ENCODE measurements at regions not wholly inside any gene's neighbourhood (a gene's known extent, or its start where the extent isn't known, plus 50 kb on each side); places are given as distances from the start of the nearest gene placed in this dataset.

DNA sequence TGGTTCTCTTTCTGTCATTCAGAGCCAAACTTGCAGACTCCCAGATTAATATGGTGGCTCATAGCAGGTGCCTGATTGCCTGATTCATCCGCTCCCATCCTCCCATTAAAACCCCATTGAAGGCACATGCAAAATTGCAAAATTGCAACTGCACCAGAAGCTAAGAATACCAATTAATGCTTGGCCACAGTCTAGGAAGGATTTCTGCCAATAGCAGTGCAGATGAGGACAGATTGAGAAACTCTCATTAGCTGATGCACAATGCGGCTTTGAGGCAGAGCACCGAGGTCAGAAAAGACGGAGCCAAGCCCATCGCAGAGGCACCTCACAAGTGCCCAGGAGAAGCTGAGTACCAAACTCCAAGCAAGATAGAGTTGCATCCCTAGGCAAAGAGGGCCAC lies 172.8 kb downstream of the ARL4C start:
- Mint-ChIP-seq H3K27ac (ENCODE audit: unreplicated experiment) (no peak overlapping the region), H3K9me3 (ENCODE audit: low read depth, unreplicated experiment) (peaks cover 2% of the 10 kb centered on the region), H3K27me3 (ENCODE audit: unreplicated experiment) (no peaks in the 10 kb centered on the region), H3K4me1 (ENCODE audit: low read depth, unreplicated experiment) (no peaks in the 10 kb centered on the region), H3K4me3 (ENCODE audit: low read depth, unreplicated experiment) (no peak overlapping the region), H3K36me3 (ENCODE audit: insufficient read depth, unreplicated experiment) (no peaks in the 10 kb centered on the region)
- no TSS peak for BruUV-seq (replicated peaks)
- DNase-seq: no peak
- CTCF ChIA-PET: no interaction called here
- TF ChIP-seq, protein P1, sequence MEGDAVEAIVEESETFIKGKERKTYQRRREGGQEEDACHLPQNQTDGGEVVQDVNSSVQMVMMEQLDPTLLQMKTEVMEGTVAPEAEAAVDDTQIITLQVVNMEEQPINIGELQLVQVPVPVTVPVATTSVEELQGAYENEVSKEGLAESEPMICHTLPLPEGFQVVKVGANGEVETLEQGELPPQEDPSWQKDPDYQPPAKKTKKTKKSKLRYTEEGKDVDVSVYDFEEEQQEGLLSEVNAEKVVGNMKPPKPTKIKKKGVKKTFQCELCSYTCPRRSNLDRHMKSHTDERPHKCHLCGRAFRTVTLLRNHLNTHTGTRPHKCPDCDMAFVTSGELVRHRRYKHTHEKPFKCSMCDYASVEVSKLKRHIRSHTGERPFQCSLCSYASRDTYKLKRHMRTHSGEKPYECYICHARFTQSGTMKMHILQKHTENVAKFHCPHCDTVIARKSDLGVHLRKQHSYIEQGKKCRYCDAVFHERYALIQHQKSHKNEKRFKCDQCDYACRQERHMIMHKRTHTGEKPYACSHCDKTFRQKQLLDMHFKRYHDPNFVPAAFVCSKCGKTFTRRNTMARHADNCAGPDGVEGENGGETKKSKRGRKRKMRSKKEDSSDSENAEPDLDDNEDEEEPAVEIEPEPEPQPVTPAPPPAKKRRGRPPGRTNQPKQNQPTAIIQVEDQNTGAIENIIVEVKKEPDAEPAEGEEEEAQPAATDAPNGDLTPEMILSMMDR (IDR thresholded peaks at IDR 0.05; ENCODE audit: unreplicated experiment): no peak
- intact Hi-C loops (cut with micrococcal nuclease; ENCODE audit: unreplicated experiment): no loop called here

DNA sequence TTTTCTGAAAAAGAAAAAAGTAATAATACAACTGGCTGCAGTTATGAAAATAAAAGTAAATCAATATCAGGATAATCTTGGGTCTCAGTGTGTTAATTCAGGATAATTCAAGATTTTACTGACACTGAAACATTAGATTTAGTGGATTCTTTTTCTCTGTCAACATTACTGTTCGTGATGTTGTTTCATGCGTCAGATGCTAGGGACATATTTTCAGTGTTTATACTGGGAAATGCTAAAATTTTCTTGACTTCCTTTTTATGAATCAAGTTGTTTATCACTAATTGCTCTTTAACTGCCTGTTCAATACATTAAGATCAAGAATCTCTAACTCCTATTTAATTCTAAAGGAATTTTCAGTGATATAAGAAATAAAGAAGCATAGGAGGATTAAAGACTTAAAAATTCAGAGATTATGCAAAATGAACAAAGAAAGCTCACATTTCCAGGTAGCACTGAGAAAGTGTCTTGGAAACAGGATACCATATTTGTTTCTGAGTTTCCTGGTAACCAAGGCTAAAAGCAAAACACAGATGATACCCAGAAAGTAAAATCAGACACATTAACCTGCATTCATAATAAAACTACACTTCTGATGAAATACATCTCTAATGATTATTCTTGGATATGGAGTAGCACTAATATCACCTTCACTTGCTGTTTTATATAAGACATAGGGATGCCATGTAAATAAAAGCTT lies 174.0 kb downstream of the ARL4C start:
- Mint-ChIP-seq H3K4me1 (ENCODE audit: low read depth, unreplicated experiment) (no peaks in the 10 kb centered on the region), H3K27ac (ENCODE audit: unreplicated experiment) (no peak overlapping the region), H3K9me3 (ENCODE audit: low read depth, unreplicated experiment) (peaks cover 2% of the 10 kb centered on the region), H3K4me3 (ENCODE audit: low read depth, unreplicated experiment) (no peak overlapping the region), H3K27me3 (ENCODE audit: unreplicated experiment) (no peaks in the 10 kb centered on the region), H3K36me3 (ENCODE audit: insufficient read depth, unreplicated experiment) (no peaks in the 10 kb centered on the region)
- intact Hi-C loops (cut with micrococcal nuclease; ENCODE audit: unreplicated experiment): no loop called here
- CTCF ChIA-PET: no interaction called here
- TF ChIP-seq, protein P1 (IDR thresholded peaks at IDR 0.05; ENCODE audit: unreplicated experiment): no peak
- no peak for DNase-seq
- BruUV-seq (replicated peaks): no TSS peak

DNA sequence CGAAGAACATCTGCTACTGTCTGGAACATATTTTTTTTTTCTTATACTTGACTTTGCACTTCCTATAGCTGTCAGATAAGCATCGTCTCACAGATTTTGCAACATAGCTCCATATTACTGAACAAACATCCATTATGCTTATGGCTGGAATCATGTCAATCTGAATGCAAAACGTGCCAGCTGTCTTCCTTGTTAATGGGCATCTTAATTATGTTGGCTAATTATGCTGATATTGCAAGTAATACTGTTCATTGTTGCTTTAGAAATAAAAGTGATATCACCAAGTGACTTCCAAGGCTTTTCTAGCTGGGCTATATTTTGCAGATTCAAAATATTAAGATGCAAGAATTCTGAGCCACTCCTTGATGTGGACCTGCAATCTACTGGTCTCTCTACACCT lies 176.8 kb downstream of the ARL4C start:
- Mint-ChIP-seq H3K27me3 (ENCODE audit: unreplicated experiment) (no peaks in the 10 kb centered on the region), H3K4me1 (ENCODE audit: low read depth, unreplicated experiment) (no peaks in the 10 kb centered on the region), H3K9me3 (ENCODE audit: low read depth, unreplicated experiment) (peaks cover 2% of the 10 kb centered on the region), H3K4me3 (ENCODE audit: low read depth, unreplicated experiment) (no peak overlapping the region), H3K36me3 (ENCODE audit: insufficient read depth, unreplicated experiment) (no peaks in the 10 kb centered on the region), H3K27ac (ENCODE audit: unreplicated experiment) (no peak overlapping the region)
- CTCF ChIA-PET: no interaction called here
- intact Hi-C loops (cut with micrococcal nuclease; ENCODE audit: unreplicated experiment): no loop called here
- BruUV-seq (replicated peaks): no TSS peak
- TF ChIP-seq, protein P1 (IDR thresholded peaks at IDR 0.05; ENCODE audit: unreplicated experiment): no peak
- DNase-seq: no peak

DNA sequence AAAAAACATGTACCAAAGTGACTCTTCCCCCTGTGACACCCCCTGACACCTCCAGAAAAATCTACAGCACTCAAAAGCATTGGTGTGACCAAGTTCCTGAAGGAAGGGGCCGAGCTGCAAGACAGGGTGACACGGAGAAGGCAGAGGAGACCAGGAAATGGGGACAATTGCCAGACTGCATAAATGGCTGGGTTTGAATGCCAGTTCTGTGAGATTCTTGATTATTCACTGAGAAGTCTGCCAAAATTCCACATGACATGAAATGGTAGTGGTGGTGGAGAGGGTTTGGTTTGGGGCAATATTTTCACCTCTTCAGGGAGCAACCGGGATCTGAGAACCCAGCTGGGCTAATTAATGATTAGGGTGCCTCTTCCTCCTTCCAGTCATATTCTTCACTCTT lies 178.5 kb downstream of the ARL4C start:
- no peak overlapping the region for H3K27ac Mint-ChIP-seq (ENCODE audit: unreplicated experiment)
- BruUV-seq (replicated peaks): no TSS peak
- H3K27me3 Mint-ChIP-seq (ENCODE audit: unreplicated experiment): no peaks in the 10 kb centered on the region
- CTCF ChIA-PET: no interaction called here
- DNase-seq: no peak
- no peaks in the 10 kb centered on the region for H3K36me3 Mint-ChIP-seq (ENCODE audit: insufficient read depth, unreplicated experiment)
- TF ChIP-seq, protein P1 (IDR thresholded peaks at IDR 0.05; ENCODE audit: unreplicated experiment): no peak
- peaks cover 2% of the 10 kb centered on the region for H3K9me3 Mint-ChIP-seq (ENCODE audit: low read depth, unreplicated experiment)
- no peak overlapping the region for H3K4me3 Mint-ChIP-seq (ENCODE audit: low read depth, unreplicated experiment)
- no peaks in the 10 kb centered on the region for H3K4me1 Mint-ChIP-seq (ENCODE audit: low read depth, unreplicated experiment)
- intact Hi-C loops (cut with micrococcal nuclease; ENCODE audit: unreplicated experiment): no loop called here

Measured in Calu3 (cell line).